ENCODE measurements at regions not wholly inside any gene's neighbourhood (a gene's known extent, or its start where the extent isn't known, plus 50 kb on each side); places are given as distances from the start of the nearest gene placed in this dataset.
"Not testable (repeated sequence)": the region's sequence is repeated elsewhere in the genome, so short reads cannot be mapped to it uniquely, and the experiment has no call there.

GRCh38 chr3:168796339-168796738, 700.6 kb upstream of the GOLIM4 start:
- Histone ChIP-seq H3K4me1 (ENCODE audit: control insufficient read depth in 5 of 5, insufficient read depth in 5 of 5, low read length in 5 of 5) (no peaks in the 10 kb centered on the region), H3K36me3 (ENCODE audit: control insufficient read depth in 4 of 4, insufficient read depth in 4 of 4, low read length in 4 of 4) (no peaks in the 10 kb centered on the region), H3K9ac (ENCODE audit: insufficient read depth in 1 of 2, low read length in 2 of 2) (no peak overlapping the region), H3K27me3 (ENCODE audit: control insufficient read depth in 3 of 3, insufficient read depth in 3 of 3, low read length in 2 of 3) (no peaks in the 10 kb centered on the region), H3K27ac (ENCODE audit: low read depth in 1 of 2, low read length in 1 of 2) (no peak overlapping the region), H3K4me3 (no peak overlapping the region), H3K9me3 (ENCODE audit: control insufficient read depth in 4 of 4, insufficient read depth in 3 of 4, low read length in 3 of 4) (no peaks in the 10 kb centered on the region)
- no peak for TF ChIP-seq CTCF (IDR thresholded peaks at IDR 0.05; ENCODE audit: control extremely low read depth, extremely low read depth)
- 79 to 91% methylated on average over 3 of the region's 3 CpGs for WGBS, 2 donors
- DNase-seq, result no peak
- no peak for ATAC-seq (ENCODE audit: insufficient read depth, low FRiP score)

GRCh38 chr3:168794427-168794826, 698.7 kb upstream of the GOLIM4 start:
- Histone ChIP-seq H3K27me3 (ENCODE audit: control insufficient read depth in 3 of 3, insufficient read depth in 3 of 3, low read length in 2 of 3) (no peaks in the 10 kb centered on the region), H3K36me3 (ENCODE audit: control insufficient read depth in 4 of 4, insufficient read depth in 4 of 4, low read length in 4 of 4) (no peaks in the 10 kb centered on the region), H3K4me1 (ENCODE audit: control insufficient read depth in 5 of 5, insufficient read depth in 5 of 5, low read length in 5 of 5) (no peaks in the 10 kb centered on the region), H3K9ac (ENCODE audit: insufficient read depth in 1 of 2, low read length in 2 of 2) (no peak overlapping the region), H3K27ac (ENCODE audit: low read depth in 1 of 2, low read length in 1 of 2) (no peak overlapping the region), H3K9me3 (ENCODE audit: control insufficient read depth in 4 of 4, insufficient read depth in 3 of 4, low read length in 3 of 4) (no peaks in the 10 kb centered on the region), H3K4me3 (no peak overlapping the region)
- TF ChIP-seq CTCF (IDR thresholded peaks at IDR 0.05; ENCODE audit: control extremely low read depth, extremely low read depth), result no peak
- ATAC-seq (ENCODE audit: insufficient read depth, low FRiP score) (no peak), DNase-seq (no peak)
- 71 to 85% methylated on average over 2 of the region's 2 CpGs for WGBS, 2 donors

GRCh38 chr3:168782193-168782592, 686.5 kb upstream of the GOLIM4 start:
- no peak overlapping the region for H3K9ac ChIP-seq (ENCODE audit: insufficient read depth in 1 of 2, low read length in 2 of 2)
- H3K27me3 ChIP-seq (ENCODE audit: control insufficient read depth in 3 of 3, insufficient read depth in 3 of 3, low read length in 2 of 3), result no peaks in the 10 kb centered on the region
- H3K27ac ChIP-seq (ENCODE audit: low read depth in 1 of 2, low read length in 1 of 2), result no peak overlapping the region
- 90 to 96% methylated on average over 3 of the region's 3 CpGs for WGBS, 2 donors
- no peak for ATAC-seq (ENCODE audit: insufficient read depth, low FRiP score)
- peaks cover 0 to 2% (median under 1%) of the 10 kb centered on the region in 4 donors for H3K9me3 ChIP-seq (ENCODE audit: control insufficient read depth in 4 of 4, insufficient read depth in 3 of 4, low read length in 3 of 4)
- H3K4me1 ChIP-seq (ENCODE audit: control insufficient read depth in 5 of 5, insufficient read depth in 5 of 5, low read length in 5 of 5), result no peaks in the 10 kb centered on the region
- no peaks in the 10 kb centered on the region for H3K36me3 ChIP-seq (ENCODE audit: control insufficient read depth in 4 of 4, insufficient read depth in 4 of 4, low read length in 4 of 4)
- no peak for DNase-seq
- no peak for TF ChIP-seq CTCF (IDR thresholded peaks at IDR 0.05; ENCODE audit: control extremely low read depth, extremely low read depth)
- no peak overlapping the region for H3K4me3 ChIP-seq

- 95 to 96% methylated on average over 28 of the region's 28 CpGs for WGBS, 2 donors
- H3K36me3 ChIP-seq (ENCODE audit: control insufficient read depth in 4 of 4, insufficient read depth in 4 of 4, low read length in 4 of 4); H3K27ac ChIP-seq (ENCODE audit: low read depth in 1 of 2, low read length in 1 of 2); H3K9ac ChIP-seq (ENCODE audit: insufficient read depth in 1 of 2, low read length in 2 of 2); H3K9me3 ChIP-seq (ENCODE audit: control insufficient read depth in 4 of 4, insufficient read depth in 3 of 4, low read length in 3 of 4); H3K4me3 ChIP-seq; DNase-seq; ATAC-seq (ENCODE audit: insufficient read depth, low FRiP score); H3K27me3 ChIP-seq (ENCODE audit: control insufficient read depth in 3 of 3, insufficient read depth in 3 of 3, low read length in 2 of 3); H3K4me1 ChIP-seq (ENCODE audit: control insufficient read depth in 5 of 5, insufficient read depth in 5 of 5, low read length in 5 of 5): not testable (repeated sequence)
Observed at GRCh38 chr3:168779970-168780645, 684.4 kb upstream of the GOLIM4 start.
